Stimulated activated CD4-positive, alpha-beta T cell treated with anti-CD3 and anti-CD28 coated beads, Interleukin-15, amount 100 ng/mL, for 1 hour (primary cell): ENCODE measurements at regions not wholly inside any gene's neighbourhood (a gene's known extent, or its start where the extent isn't known, plus 50 kb on each side); places are given as distances from the start of the nearest gene placed in this dataset.

ENCODE experiments used
- DNase-seq, 2 donors: peaks; one replicate each; pipeline ENCODE4 v3.0.0-alpha.2; 2020; ENCODE audit warnings: low read depth in 1 of 2, low spot score in 1 of 2

DNA sequence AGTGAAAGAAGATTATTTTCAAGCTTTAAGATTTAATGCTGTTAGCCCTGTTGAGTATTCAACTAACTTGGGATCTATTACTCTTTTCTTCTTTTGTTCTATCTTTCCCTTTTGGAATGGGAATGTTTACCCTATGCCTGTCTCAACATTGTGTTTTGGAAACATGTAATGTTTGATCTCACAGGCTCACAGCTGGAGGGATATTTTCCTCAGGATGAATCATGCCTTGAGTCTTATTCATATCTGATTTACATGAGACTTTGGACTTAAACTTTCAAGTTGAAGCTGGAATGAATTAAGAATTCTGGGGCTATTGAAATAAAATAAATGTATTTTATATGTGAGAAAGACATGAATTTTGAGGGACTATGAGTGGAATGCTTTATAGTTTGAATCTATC, 607.8 kb upstream of the PTGER4 start:
- DNase-seq, result no peak

DNA sequence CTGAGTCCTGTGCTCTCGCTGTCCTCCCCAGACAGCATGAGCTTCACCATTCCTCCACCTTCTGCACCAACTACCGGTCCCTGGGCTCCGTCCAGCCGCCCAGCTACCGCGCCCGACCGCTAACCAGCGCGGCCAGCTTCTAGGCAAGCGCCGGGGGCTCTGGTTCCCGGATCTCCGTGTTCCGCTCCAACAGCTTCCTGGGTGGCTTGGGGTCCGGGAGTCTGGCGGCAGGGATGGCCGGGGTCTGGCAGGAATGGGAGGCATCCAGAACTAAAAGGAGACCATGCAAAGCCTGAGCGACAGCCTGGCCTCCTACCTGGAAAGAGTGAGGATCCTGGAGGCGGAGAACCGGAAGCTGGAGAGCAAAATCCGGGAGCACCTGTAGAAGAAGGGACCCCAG, 613.1 kb upstream of the PTGER4 start:
- DNase-seq, result no peak

DNA sequence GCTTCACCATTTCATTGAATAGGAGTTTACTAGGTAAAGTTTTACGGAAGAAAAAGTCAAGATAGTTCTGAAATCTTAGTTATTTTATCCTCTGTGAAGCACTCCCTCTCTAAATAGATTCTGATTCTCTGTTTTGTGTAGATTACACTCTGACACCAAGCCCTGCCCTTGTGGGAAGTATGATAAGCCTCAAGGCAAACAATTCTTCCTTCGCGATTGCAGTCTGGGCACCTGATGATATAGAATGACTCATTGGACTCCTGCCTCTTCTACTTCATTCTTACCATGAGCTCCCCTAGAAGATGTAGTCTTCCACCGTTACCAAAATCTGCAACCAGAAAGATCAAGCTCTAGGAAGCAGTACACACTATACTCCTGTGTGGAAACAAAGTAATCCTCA, 626.9 kb upstream of the PTGER4 start:
- no peak for DNase-seq

DNA sequence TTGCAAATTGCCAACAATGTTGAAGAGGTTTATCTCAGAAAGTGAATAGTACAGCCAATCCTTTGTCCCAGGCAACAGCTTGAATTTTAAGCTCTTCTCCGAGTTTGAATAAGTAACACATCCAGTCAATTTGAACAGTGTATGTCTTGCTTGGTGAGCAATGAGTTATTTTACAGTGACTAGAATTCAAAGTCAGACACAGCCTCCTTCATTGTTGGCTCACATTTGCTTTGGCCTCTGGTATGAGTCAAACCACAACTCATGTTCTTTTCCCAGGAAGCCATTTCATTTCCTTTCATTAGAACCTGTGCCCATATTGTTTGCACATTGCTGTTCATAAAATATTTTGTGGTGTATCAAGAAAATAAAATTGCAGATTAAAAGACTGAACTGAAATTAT, 622.0 kb upstream of the DAB2 start:
- no peak for DNase-seq

DNA sequence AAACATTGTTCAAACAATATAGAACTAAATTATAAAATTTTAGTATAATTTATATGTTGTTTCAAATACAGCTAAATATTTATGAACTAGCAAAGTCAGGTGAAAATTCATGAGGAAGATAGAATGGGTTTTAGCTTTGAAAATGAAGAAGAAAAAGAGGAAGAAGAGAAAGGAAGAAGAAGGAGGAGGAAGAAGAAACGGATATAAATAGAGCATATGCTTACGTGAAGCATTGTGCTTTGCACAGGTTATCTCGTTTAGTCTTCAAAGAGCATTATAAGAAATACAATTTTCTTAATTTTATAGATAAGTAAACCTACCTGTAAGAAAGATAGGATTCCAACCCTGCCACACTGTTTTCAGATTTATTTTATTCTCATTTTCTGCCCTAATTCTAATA, 620.6 kb upstream of the DAB2 start:
- no peak for DNase-seq

DNA sequence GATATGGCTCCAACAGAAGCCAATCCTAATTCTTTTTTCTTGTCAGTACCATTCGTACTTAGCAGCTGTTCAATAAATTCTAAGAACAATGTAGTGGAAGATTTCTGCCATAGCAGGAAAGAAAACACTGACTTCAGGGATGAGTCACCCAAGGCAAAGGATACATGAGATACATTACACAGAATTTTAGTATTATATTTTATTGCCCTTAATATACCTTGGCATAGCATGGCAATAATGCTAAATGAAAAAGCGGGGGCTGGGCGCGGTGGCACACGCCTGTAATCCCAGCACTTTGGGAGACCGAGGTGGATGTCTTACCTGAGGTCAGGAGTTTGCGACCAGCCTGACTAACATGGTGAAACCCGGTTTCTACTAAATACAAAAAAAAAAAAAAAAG, 619.1 kb upstream of the DAB2 start:
- no peak for DNase-seq

DNA sequence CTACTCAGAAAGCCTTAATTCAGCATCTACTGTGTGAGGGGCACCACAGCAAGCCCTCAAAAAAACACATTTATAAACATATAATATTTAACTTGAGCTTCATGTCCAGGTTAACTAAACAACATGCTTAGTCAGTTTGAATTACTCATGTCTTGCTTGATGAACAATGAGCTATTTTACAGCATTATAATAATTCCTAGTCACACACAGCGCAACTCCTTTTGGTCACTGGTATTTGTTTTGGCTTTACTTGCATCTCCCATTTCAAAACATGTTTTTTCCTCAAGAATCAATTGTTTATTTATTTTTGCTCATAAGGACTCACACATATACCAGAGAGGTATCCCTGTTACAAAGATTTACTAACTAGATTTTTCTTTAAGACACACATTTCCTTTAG, 616.7 kb upstream of the DAB2 start:
- DNase-seq, result no peak

DNA sequence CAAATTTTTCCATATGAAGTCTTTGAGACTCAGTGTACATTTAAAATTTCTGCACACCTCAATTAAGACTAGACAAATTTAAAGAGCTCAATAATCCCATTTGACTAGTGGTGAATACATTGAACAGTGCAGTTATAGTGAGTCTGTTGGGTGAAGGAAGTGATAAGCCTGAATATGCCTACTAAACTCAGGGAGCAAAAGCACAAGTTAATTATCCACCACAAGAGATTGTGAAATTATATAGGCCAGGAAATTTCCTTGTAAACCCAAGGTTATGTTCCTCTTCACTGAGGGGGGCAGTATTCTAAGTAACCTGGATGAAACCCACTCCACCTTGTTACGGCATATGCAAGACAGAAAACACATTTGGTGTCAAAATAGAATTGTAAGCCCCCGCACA, 612.9 kb upstream of the DAB2 start:
- no peak for DNase-seq

DNA sequence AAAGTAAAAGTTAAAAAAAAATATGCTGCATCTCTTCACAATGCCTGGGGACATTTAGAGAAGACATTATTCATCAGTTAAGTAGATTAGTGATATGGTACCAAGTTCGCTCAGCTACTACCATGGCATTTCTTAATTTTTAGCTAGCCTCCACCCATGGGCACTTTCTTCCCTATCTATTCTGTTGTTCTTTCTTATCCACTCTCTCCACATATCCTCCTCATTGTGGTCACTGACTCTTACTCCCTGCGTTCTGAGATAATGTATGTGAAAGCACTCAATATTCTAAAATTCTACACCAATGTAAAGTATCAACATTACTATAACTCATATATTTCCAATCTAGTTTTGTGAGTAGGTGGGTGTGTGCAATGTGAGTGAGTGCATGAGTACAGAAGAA, 609.7 kb upstream of the DAB2 start:
- no peak for DNase-seq

DNA sequence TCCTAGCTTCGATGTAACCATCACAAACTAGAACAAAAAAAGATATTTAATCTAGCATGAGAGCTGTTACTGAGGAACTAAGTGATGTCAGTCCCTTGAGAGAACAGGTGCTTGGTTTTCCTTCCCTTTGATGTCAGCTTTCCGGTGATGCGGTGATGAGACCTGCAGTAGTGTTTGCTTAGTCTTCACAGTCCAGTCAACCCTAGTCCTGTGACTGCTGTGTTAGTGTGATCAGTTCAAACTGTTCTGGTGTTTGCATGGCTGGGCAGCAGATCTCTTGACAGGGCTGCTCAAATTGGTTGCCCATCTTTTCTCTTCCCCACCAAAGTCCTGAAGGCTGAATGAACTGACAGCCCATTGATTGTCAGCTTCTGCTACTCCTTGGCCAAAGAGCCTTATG, 608.6 kb upstream of the DAB2 start:
- DNase-seq, result no peak

DNA sequence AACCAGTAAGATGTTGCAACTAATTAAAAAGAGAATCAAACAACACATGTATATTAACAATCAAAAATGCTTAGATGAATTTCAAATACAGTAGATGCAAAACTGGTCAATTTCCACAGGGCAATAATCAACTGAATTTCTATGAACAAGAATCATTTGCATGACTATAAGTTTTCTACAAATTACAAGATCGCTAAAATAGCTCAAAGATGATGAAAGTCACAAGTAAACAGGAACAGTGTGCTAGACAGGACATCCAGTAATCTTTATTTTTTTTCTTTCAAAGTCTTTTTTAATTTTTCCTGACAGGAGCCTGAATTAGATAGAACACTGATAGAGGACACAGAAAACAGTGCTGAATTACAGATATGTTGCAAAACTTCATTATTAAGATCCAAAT, 608.2 kb upstream of the DAB2 start:
- DNase-seq, result no peak

DNA sequence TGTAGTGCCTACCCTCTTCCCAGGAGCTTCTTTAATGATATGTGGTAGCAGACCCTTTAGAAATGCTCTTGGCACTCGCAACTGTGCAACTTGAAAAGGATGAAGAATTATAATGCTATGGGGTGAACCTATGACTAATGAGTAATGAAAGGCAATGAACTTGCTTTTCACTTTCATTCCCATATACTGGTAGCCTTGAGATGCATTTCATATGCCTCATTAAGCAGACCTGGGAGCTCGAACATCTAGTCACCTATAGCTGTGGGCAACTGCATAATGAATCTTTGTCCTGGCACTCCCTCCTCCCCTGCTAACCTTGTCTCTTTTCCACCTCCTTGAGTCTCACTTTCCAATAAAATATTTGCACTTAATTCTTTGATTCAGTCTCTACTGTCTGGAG, 605.9 kb upstream of the DAB2 start:
- no peak for DNase-seq

DNA sequence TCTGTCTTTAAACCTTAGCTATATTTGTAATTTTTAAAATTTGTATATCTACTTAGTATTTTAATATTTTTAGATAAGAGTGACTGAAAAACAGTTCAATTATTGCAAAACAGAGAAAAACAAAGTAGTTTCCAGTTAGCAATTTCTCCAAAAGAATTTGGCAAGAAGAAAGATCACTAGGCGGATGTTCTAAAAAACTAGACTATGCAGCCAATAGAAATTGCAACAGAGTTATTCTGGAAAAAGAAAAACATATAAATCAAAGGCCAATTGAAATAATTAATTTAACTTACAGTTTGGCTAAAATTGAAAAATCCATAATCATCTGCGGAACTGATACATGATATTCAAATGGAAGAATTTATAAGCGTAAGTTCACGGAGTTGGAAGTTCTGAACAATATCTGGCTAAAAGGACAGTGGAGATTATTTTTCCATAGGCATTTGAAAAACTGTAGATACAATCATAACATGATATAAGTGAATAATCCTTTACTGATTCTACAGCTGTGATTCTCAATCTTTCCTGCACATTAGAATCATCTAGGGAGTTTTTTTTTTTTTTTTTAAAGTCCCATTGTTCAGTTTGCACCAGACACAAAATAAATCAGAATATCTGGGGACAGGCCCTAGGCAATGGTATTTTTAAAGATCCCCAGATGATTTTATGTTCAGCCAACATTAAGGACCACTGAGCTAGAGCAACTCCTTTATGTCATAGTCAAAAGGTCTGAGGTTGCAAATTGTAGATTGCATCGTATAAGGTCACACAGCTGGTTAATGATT, 605.1 kb upstream of the DAB2 start:
- DNase-seq, result no peak

DNA sequence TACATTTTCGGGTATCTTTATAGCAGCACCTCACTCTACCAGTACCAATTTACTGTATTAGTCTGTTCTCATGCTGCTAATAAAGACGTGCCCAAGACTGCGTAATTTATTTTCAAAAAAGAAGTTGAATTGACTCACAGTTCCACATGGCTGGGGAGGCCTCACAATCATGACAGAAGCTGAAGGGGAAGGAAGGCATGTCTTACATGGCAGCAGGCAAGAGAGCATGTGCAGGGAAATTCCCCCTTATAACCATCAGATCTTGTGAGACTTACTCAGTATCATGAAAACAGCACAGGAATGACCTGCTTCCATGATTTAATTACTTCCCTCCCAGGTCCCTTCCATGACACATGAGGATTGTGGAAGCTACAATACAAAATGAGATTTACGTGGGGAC, 602.6 kb upstream of the DAB2 start:
- no peak for DNase-seq

DNA sequence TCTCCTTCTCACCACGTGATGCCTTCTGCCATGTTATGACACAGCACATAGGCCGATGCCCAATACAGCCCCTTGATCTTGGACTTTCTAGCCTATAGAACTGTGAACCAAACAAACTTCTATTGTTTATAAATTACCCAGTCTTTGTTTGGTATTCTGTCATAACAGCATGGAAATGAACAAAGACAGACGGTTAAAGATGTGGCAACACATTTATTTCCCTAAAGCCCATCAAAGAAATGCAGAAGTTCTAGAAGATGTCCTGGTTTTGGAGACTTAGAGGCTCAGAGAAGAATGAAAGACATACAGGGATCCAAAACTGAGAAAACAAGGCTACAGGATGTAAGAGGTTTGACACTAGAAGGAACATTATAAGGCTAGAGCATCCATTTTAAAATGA, 600.8 kb upstream of the DAB2 start:
- no peak for DNase-seq

DNA sequence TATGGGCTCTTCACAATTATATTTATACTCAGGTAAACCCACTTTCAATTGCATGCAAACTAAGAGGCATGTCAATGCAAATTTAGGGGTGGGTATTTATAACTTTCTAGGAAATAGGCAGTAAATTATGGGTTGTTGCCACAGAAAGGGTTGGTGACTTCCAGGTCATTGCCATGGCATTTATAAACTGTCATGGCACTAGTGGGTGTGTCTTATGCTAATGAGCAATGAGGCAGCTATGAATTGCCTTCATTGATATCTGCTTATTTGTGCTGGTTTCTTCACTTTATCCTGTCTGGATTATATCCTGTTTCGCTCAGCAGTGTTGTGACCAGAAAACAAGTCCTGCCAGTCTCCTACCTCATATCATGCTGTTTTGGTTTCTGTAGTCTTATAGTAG, 597.3 kb upstream of the DAB2 start:
- DNase-seq, result no peak

DNA sequence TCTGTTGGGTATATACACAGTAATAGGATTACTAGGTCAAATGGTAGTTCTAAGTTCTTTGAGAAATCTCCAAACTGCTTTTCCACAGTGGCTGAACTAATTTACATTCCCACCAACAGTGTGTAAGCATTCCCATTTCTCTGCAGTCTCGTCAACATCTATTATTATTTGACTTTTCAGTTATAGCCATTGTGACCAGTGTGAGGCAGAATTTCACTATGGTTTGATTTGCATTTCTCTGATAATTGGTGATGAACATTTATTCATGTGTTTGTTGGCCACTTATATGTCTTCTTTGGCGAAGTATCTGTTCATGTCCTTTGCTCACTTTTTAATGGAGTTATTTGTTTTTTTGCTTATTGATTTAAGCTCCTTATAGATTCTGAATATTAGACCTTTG, 596.2 kb upstream of the DAB2 start:
- DNase-seq, result no peak

DNA sequence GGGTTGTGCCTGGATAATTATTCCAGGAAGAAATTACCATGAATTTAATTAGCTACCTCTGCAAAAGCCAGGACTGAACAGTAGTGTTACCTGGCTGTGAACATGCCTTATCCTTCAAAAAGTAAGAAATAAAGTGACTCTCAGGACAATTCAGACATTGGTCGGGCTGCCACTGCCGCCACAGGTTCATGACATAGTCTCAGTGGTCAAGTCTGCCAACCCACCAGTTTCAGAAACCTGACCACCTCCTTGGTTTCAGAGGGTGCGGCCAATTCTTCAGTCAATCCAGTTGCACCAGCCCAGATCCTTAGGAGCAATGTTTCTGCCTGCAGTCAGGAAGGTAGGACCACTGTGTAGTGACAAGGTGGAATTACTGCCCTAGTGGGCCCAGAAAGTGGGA, 593.1 kb upstream of the DAB2 start:
- DNase-seq, result no peak

DNA sequence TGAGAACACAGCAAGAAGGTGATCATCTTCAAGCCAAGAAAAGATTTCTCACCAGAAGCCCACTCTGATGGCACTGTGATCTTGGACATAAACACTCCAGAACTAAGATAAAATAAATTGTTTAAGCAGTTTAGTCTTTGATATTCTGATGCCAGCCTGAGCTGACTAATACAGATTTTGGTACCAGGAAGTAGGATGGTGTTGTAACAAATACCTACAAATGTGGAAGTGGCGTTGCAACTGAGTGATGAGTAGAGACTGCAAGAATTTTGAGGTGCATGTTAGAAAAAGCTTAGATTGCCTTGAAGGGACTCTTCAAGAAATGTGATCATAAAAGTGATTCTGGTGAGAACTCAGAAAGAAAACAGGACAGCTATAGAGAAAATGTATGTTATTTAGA, 592.4 kb upstream of the DAB2 start:
- no peak for DNase-seq

DNA sequence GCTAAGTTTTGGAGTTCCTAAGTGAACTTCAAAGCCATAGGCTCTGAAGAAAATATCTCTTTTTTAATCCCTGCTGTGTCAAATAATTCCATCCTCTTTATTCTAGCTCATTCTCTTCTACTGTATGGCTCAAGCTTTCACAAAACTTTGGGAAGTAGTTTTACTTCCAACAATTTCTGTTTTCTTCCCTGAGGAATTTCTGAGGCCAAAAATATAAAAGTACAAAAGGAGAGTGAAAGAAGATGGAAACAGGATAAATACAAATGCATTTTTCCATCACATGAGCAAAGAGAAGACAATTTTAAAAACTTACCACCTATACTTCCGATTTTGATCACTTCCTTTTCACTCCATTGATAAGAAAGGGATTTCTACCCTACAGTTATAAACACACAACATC, 585.7 kb upstream of the DAB2 start:
- no peak for DNase-seq

DNA sequence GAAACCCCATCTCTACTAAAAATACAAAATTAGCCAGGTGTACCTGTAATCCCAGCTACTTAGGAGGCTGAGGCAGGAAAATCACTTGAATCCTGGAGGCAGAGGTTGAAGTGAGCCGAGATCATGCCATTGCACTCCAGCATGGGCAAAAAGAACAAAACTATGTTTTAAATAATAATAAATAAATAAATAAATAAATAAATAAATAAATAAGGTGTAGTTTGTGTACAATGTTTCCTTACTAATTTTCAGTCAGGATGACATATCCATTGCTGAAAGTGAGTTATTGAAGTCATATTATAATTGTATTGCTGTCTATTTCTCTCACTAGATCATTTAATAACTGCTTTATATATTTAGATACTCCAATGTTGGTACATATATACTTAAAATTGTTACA, 581.5 kb upstream of the DAB2 start:
- DNase-seq, result no peak

DNA sequence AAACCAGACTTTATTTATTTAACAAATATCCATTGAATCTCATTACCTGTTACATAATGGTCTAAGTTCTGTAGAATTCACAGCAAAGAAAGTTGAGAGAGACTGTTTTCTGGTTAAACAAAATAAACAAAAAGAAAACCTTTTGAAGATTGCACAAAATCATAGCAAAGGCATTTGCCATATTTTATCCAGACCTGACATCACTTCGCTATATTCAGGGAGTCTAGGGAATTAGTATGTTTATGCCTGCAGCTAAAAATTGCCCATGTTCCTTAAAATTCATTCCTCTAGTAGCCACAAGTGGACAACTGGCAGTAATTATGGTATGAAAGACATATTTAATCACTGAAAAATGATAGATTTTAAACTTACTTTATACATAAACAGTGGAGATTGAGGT, 577.0 kb upstream of the DAB2 start:
- no peak for DNase-seq

DNA sequence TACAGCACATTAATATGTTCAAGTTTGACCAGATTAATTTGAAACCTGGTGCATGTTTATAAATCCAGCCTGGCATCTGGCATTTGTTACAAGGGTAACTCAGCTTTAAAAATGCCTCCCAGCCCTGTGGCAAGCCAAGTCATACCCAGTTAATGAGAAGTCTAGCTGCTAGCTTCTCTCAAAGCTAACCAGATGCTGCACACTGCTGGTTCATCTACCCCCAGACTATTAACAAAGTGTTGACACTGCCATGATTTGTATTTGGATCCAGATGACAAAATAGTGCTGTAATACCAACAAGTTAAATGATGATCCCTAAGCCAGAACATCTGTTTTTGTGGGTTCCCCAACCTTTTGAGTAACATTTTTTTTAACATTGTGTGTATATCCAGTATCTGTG, 573.7 kb upstream of the DAB2 start:
- no peak for DNase-seq

DNA sequence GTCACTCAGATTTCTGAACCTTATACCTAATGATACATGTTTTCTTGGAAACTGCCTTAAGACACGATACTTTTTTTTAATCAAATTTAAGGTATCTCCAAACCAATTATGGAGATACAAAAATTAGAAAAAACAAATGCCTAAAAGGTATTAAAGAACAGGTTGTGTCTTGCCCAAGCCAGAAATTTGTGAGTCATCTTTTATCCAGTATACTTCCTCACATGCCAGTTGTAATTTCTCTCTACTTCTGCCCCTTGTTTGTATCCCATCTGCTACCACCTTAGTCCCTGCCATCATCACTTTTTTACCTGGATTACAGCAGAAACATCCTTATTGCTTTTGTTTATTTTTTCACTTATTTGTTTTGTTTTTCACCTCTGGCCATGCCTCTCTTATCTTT, 571.2 kb upstream of the DAB2 start:
- no peak for DNase-seq
